GM12878 (cell line): ENCODE measurements at regions not wholly inside any gene's neighbourhood (a gene's known extent, or its start where the extent isn't known, plus 50 kb on each side); places are given as distances from the start of the nearest gene placed in this dataset.

Source experiments
- ATAC-seq: fragments of 200-7000 bp; cut with Tn5 transposase; 3 replicates; pipeline ENCODE4 v1.9.1; 2020; ENCODE audit warnings: mild to moderate bottlenecking, moderate library complexity
- BruUV-seq: library from RNA; stranded (reverse); fragments of 400-500 nt; replicated peaks from 2 replicates; lab custom pipeline; 2021; lab: Mats Ljungman, UMichigan
- CTCF ChIA-PET: fragments of 300-600 bp; sonication (Branson Sonifier 250); formaldehyde crosslinking; extraction: SDS; loops from one replicate; lab custom pipeline; 2021; ENCODE audit warnings: inconsistent platforms; lab: Yijun Ruan, JAX
- POLR2A ChIA-PET: fragments of 350-600 bp; formaldehyde crosslinking; extraction: SDS; loops from one replicate; lab custom pipeline; 2021; ENCODE audit warnings: inconsistent platforms; lab: Charles Lee
- RAD21 ChIA-PET: fragments of 300-600 bp; sonication (Branson Sonifier 250); formaldehyde crosslinking; loops from one replicate; lab custom pipeline; 2023; ENCODE audit warnings: antibody characterized with exemption; ENCODE audit not compliant: unreplicated experiment; lab: Charles Lee
- SMC1A ChIA-PET: fragments of 300-600 bp; sonication (Branson Sonifier 250); formaldehyde crosslinking; loops from one replicate; lab custom pipeline; 2023; ENCODE audit not compliant: unreplicated experiment, uncharacterized antibody; lab: Charles Lee
- DNase-seq: peaks from one replicate; pipeline ENCODE4 v3.0.0-alpha.2; 2011; ENCODE audit warnings: low read depth, low spot score
- FAIRE-seq: peaks from 3 replicates; lab custom pipeline; 2011; peaks lifted over from hg19 to GRCh38; lab: Jason Lieb, UNC
- H2AFZ ChIP-seq: 2 replicates; pipeline ENCODE4 v1.6.0; 2011; ENCODE audit warnings: low read depth, low read length, control low read depth; ENCODE audit not compliant: control insufficient read depth
- H3K27ac ChIP-seq: 2 replicates; pipeline ENCODE4 v1.5.1; 2011; ENCODE audit warnings: control low read depth; ENCODE audit not compliant: control insufficient read depth, insufficient read depth
- H3K27me3 ChIP-seq, 2 experiments: replicated peaks in 1 of 2; 2 replicates each; pipeline versions ENCODE4 v1.6.0 to v1.6.1; 2011; ENCODE audit warnings: low read length in 1 of 2; ENCODE audit not compliant: control insufficient read depth in 2 of 2, insufficient read depth in 2 of 2
- H3K36me3 ChIP-seq, 2 experiments: 2 replicates each; pipeline ENCODE4 v1.5.1; 2011; ENCODE audit warnings: low read length in 1 of 2; ENCODE audit not compliant: control insufficient read depth in 2 of 2, insufficient read depth in 2 of 2
- H3K4me1 ChIP-seq: 2 replicates; pipeline ENCODE4 v1.6.1; 2011; ENCODE audit warnings: mild to moderate bottlenecking, low read length, moderate library complexity, mixed read lengths; ENCODE audit not compliant: control insufficient read depth, insufficient read depth
- H3K4me2 ChIP-seq: 2 replicates; pipeline ENCODE4 v1.6.0; 2011; ENCODE audit warnings: control low read depth; ENCODE audit not compliant: control insufficient read depth, insufficient read depth
- H3K4me3 ChIP-seq: fragments of 200-600 bp; sonication (generic); 2 replicates; pipeline ENCODE4 v1.5.1; 2016
- H3K79me2 ChIP-seq: 2 replicates; pipeline ENCODE4 v1.6.0; 2011; ENCODE audit warnings: low read length; ENCODE audit not compliant: control insufficient read depth, insufficient read depth
- H3K9ac ChIP-seq: 2 replicates; pipeline ENCODE4 v1.8.0; 2011; ENCODE audit warnings: low read length, control low read depth, mixed read lengths; ENCODE audit not compliant: control insufficient read depth, insufficient read depth
- H3K9me3 ChIP-seq: replicated peaks from 3 replicates; pipeline ENCODE4 v1.5.1; 2011; ENCODE audit warnings: mild to moderate bottlenecking, low read length; ENCODE audit not compliant: control insufficient read depth, insufficient read depth
- H4K20me1 ChIP-seq: 2 replicates; pipeline ENCODE4 v1.6.0; 2011; ENCODE audit not compliant: control insufficient read depth, insufficient read depth
- ATF3 ChIP-seq: IDR thresholded peaks from 2 replicates; pipeline ENCODE4 v1.6.1; 2011; ENCODE audit warnings: low read depth, mild to moderate bottlenecking, low read length, moderate library complexity, borderline replicate concordance; ENCODE audit errors: extremely low read depth
- ATF7 ChIP-seq: fragments of 450-650 bp; IDR thresholded peaks from 2 replicates; pipeline ENCODE4 v1.6.1; 2016; ENCODE audit warnings: low read depth, mild to moderate bottlenecking
- BCL11A ChIP-seq: IDR thresholded peaks from 2 replicates; pipeline ENCODE4 v1.6.1; 2011; ENCODE audit warnings: low read depth, low read length
- BMI1 ChIP-seq: fragments of 450-650 bp; IDR thresholded peaks from 2 replicates; pipeline ENCODE4 v1.6.1; 2016; ENCODE audit warnings: mild to moderate bottlenecking, moderate library complexity, borderline replicate concordance
- BRCA1 ChIP-seq: IDR thresholded peaks from 2 replicates; pipeline ENCODE4 v1.6.1; 2011; ENCODE audit warnings: low read depth, low read length, improper control_type of control experiment
- CHD1 ChIP-seq: IDR thresholded peaks from 2 replicates; pipeline ENCODE4 v1.6.1; 2012; ENCODE audit warnings: low read depth, low read length, improper control_type of control experiment
- IKZF1 ChIP-seq: fragments of 450-650 bp; conservative IDR thresholded peaks from 2 replicates; pipeline ENCODE4 v1.6.1; 2017; ENCODE audit warnings: antibody characterized with exemption, mild to moderate bottlenecking
- IRF3 ChIP-seq: fragments of 450-650 bp; IDR thresholded peaks from 2 replicates; pipeline ENCODE4 v1.6.1; 2014; ENCODE audit warnings: mild to moderate bottlenecking
- NFIC ChIP-seq: IDR thresholded peaks from 2 replicates; pipeline ENCODE4 v1.6.1; 2012; ENCODE audit warnings: low read depth, mild to moderate bottlenecking, inconsistent platforms, low read length, moderate library complexity
- SIN3A ChIP-seq: IDR thresholded peaks from 2 replicates; pipeline ENCODE4 v1.6.1; 2012; ENCODE audit warnings: low read depth, low read length, improper control_type of control experiment
- SMAD1 ChIP-seq: fragments of 450-650 bp; IDR thresholded peaks from 2 replicates; pipeline ENCODE4 v1.6.1; 2018; ENCODE audit warnings: mild to moderate bottlenecking, low read depth; ENCODE audit not compliant: partially characterized antibody
- ZNF622 ChIP-seq: fragments of 450-650 bp; IDR thresholded peaks from 2 replicates; pipeline ENCODE4 v1.6.1; 2017; ENCODE audit warnings: mild to moderate bottlenecking, inconsistent platforms
- WGBS: methylation state at CpG from one replicate; pipeline ENCODE4 v1.1.6; 2016; ENCODE audit warnings: low lambda C conversion rate; ENCODE audit not compliant: insufficient replicate concordance, insufficient coverage; ENCODE audit errors: missing lambda C conversion rate; 5-methylcytosine and 5-hydroxymethylcytosine counted together
- in situ Hi-C: fragments of 300-500 bp; cut with MboI; formaldehyde crosslinking; loops from 9 replicates; pipeline ENCODE4 v1.14.3; 2018; ENCODE audit warnings: mixed read lengths
- intact Hi-C: fragments of 100-400 bp; cut with micrococcal nuclease; formaldehyde crosslinking; loops from one replicate; pipeline ENCODE4 v1.14.2; 2022; ENCODE audit not compliant: unreplicated experiment
- TF ChIP-seq, protein P1 (sequence below): IDR thresholded peaks from 2 replicates; pipeline ENCODE4 v1.6.1; 2012; ENCODE audit warnings: low read depth, low read length, improper control_type of control experiment
- TF ChIP-seq, protein P2 (sequence below): fragments of 450-650 bp; IDR thresholded peaks from 2 replicates; pipeline ENCODE4 v1.6.1; 2018; ENCODE audit warnings: borderline replicate concordance, mild to moderate bottlenecking; ENCODE audit not compliant: partially characterized antibody

DNA sequence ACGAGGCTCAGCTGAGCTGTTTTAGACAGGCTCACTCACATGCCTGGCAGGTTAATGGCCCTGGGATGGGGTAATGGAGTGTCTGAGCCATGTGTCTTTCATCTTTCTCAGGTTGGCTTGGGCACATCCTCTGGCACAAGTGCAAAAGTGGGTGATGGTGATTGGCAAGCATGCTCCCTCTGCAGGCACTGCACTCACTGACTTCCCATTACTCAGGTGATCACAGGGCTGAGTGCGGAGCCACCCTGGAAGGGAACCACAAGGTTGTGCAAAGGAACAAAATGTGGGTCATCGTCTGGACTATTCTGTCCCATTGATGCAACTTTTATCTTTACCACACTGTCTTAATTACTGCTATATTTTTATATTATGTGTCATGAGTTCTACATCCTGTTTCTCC is 244.1 kb upstream of the AKR1E2 start:
- no peaks in the 10 kb centered on the region for H3K36me3 ChIP-seq
- ChIA-PET POLR2A (no interaction called here), CTCF (no interaction called here), RAD21 (no interaction called here), SMC1A (interaction anchor here (0.7 kb wide), 1 partner anchor 71 kb away, joined by 3 read pairs; no protein-coding TSS in a partner anchor)
- no peak overlapping the region for H3K4me2 ChIP-seq
- no peaks in the 10 kb centered on the region for H3K4me1 ChIP-seq
- no peak for ATAC-seq
- no TSS peak for BruUV-seq
- H3K27me3 ChIP-seq: no peaks in the 10 kb centered on the region; a peak in 1 of 4 replicates
- H4K20me1 ChIP-seq: no peaks in the 10 kb centered on the region
- WGBS: 41% methylated on average over 3 of the region's 3 CpGs
- FAIRE-seq: no peak
- no peaks in the 10 kb centered on the region for H3K9me3 ChIP-seq
- intact Hi-C loops (no loop called here), in situ Hi-C loops (no loop called here)
- no peak overlapping the region for H3K9ac ChIP-seq
- no peaks in the 10 kb centered on the region for H3K79me2 ChIP-seq
- no peak overlapping the region for H3K27ac ChIP-seq
- no peak for TF ChIP-seq IKZF1
- no peak for TF ChIP-seq NFIC
- TF ChIP-seq BCL11A: no peak
- no peak for TF ChIP-seq CHD1
- TF ChIP-seq, protein P1, sequence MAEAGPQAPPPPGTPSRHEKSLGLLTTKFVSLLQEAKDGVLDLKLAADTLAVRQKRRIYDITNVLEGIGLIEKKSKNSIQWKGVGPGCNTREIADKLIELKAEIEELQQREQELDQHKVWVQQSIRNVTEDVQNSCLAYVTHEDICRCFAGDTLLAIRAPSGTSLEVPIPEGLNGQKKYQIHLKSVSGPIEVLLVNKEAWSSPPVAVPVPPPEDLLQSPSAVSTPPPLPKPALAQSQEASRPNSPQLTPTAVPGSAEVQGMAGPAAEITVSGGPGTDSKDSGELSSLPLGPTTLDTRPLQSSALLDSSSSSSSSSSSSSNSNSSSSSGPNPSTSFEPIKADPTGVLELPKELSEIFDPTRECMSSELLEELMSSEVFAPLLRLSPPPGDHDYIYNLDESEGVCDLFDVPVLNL: no peak
- TF ChIP-seq IRF3: no peak
- no peak for DNase-seq
- no peak overlapping the region for H2AFZ ChIP-seq
- no peak overlapping the region for H3K4me3 ChIP-seq

GRCh38 chr10:4579844-4580243 is 246.2 kb upstream of the AKR1E2 start:
- ChIA-PET POLR2A (no interaction called here), RAD21 (no interaction called here), SMC1A (interaction anchor here (0.6 kb wide), 1 partner anchor 8 kb away, joined by 3 read pairs; no protein-coding TSS in a partner anchor), CTCF (interaction anchor here (0.6 kb wide), 1 partner anchor 92 kb away, joined by 3 read pairs; no protein-coding TSS in a partner anchor)
- H3K9me3 ChIP-seq: no peaks in the 10 kb centered on the region
- H3K79me2 ChIP-seq: no peaks in the 10 kb centered on the region
- H3K36me3 ChIP-seq: no peaks in the 10 kb centered on the region
- H3K4me3 ChIP-seq: no peak overlapping the region
- no TSS peak for BruUV-seq
- H3K27ac ChIP-seq: no peak overlapping the region
- intact Hi-C loops: no loop called here
- DNase-seq (no peak), FAIRE-seq (no peak), ATAC-seq (no peak)
- no peak overlapping the region for H3K4me2 ChIP-seq
- no peak overlapping the region for H2AFZ ChIP-seq
- no peaks in the 10 kb centered on the region for H3K27me3 ChIP-seq
- no peaks in the 10 kb centered on the region for H3K4me1 ChIP-seq
- H3K9ac ChIP-seq: no peak overlapping the region
- 23% methylated on average over 3 of the region's 3 CpGs for WGBS
- in situ Hi-C loops: no loop called here
- no peaks in the 10 kb centered on the region for H4K20me1 ChIP-seq
- no peak for TF ChIP-seq ATF3
- no peak for TF ChIP-seq SMAD1
- TF ChIP-seq, protein P2, sequence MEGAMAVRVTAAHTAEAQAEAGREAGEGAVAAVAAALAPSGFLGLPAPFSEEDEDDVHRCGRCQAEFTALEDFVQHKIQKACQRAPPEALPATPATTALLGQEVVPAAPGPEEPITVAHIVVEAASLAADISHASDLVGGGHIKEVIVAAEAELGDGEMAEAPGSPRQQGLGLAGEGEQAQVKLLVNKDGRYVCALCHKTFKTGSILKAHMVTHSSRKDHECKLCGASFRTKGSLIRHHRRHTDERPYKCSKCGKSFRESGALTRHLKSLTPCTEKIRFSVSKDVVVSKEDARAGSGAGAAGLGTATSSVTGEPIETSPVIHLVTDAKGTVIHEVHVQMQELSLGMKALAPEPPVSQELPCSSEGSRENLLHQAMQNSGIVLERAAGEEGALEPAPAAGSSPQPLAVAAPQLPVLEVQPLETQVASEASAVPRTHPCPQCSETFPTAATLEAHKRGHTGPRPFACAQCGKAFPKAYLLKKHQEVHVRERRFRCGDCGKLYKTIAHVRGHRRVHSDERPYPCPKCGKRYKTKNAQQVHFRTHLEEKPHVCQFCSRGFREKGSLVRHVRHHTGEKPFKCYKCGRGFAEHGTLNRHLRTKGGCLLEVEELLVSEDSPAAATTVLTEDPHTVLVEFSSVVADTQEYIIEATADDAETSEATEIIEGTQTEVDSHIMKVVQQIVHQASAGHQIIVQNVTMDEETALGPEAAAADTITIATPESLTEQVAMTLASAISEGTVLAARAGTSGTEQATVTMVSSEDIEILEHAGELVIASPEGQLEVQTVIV: no peak
- no peak for TF ChIP-seq SIN3A
- no peak for TF ChIP-seq BMI1
- no peak for TF ChIP-seq BRCA1
- TF ChIP-seq ATF7: no peak
- TF ChIP-seq ZNF622: no peak
